DOHH2 (cell line): ENCODE measurements at regions not wholly inside any gene's neighbourhood (a gene's known extent, or its start where the extent isn't known, plus 50 kb on each side); places are given as distances from the start of the nearest gene placed in this dataset.

ENCODE experiments used
- H3F3A ChIP-seq: fragments of 200-600 bp; sonication (generic), shearing (Covaris generic); 2 replicates; pipeline ENCODE4 v1.6.0; 2016; ENCODE audit warnings: antibody characterized with exemption, mild to moderate bottlenecking; ENCODE audit not compliant: control insufficient read depth, insufficient read depth
- H3K27ac ChIP-seq: fragments of 200-600 bp; sonication (generic); 2 replicates; pipeline ENCODE4 v1.5.1; 2014; ENCODE audit warnings: low read depth, mild to moderate bottlenecking, low read length, moderate library complexity
- H3K27me3 ChIP-seq: fragments of 200-600 bp; sonication (generic); 2 replicates; pipeline ENCODE4 v1.6.1; 2014; ENCODE audit warnings: mild to moderate bottlenecking, low read length, mixed read lengths; ENCODE audit not compliant: control insufficient read depth
- H3K36me3 ChIP-seq: fragments of 200-600 bp; sonication (generic); 2 replicates; pipeline ENCODE4 v1.6.1; 2014; ENCODE audit warnings: mild to moderate bottlenecking, low read length, moderate library complexity, mixed read lengths; ENCODE audit not compliant: control insufficient read depth
- H3K4me1 ChIP-seq: fragments of 200-600 bp; sonication (generic); 2 replicates; pipeline ENCODE4 v1.6.1; 2014; ENCODE audit warnings: mild to moderate bottlenecking, low read length, mixed read lengths; ENCODE audit not compliant: control insufficient read depth
- H3K4me2 ChIP-seq: fragments of 200-600 bp; sonication (generic); 2 replicates; pipeline ENCODE4 v1.6.0; 2014; ENCODE audit warnings: mild to moderate bottlenecking, low read length, moderate library complexity
- H3K4me3 ChIP-seq: fragments of 200-600 bp; sonication (generic); 2 replicates; pipeline ENCODE4 v1.5.1; 2014; ENCODE audit warnings: mild to moderate bottlenecking, low read length, mixed read lengths
- H3K79me2 ChIP-seq: fragments of 200-600 bp; sonication (generic); 2 replicates; pipeline ENCODE4 v1.6.1; 2014; ENCODE audit warnings: mild to moderate bottlenecking, low read length, mixed read lengths; ENCODE audit not compliant: control insufficient read depth
- H3K9me2 ChIP-seq: fragments of 200-600 bp; sonication (generic); replicated peaks from 2 replicates; pipeline ENCODE4 v1.6.1; 2014; ENCODE audit warnings: mild to moderate bottlenecking, low read length, mixed read lengths; ENCODE audit not compliant: control insufficient read depth
- H3K9me3 ChIP-seq: fragments of 200-600 bp; sonication (generic); 2 replicates; pipeline ENCODE4 v1.6.1; 2014; ENCODE audit warnings: antibody characterized with exemption, low read length, mixed read lengths; ENCODE audit not compliant: control insufficient read depth, insufficient read depth
- H4K20me1 ChIP-seq: fragments of 200-600 bp; sonication (generic); 2 replicates; pipeline ENCODE4 v1.6.0; 2014; ENCODE audit warnings: low read depth, mild to moderate bottlenecking, antibody characterized with exemption, low read length, moderate library complexity; ENCODE audit not compliant: control insufficient read depth, insufficient read depth
- EZH2phosphoT487 ChIP-seq: fragments of 200-600 bp; sonication (generic); IDR thresholded peaks from 2 replicates; pipeline ENCODE4 v1.6.1; 2017; ENCODE audit warnings: borderline replicate concordance, mild to moderate bottlenecking, antibody characterized with exemption, low read length, moderate library complexity, mixed read lengths
- TF ChIP-seq, protein P1 (sequence below): fragments of 200-600 bp; sonication (generic); IDR thresholded peaks from one replicate; pipeline ENCODE4 v1.5.1; 2014; ENCODE audit warnings: antibody characterized with exemption, mild to moderate bottlenecking, low read depth, low read length; ENCODE audit not compliant: poor library complexity, severe bottlenecking

DNA sequence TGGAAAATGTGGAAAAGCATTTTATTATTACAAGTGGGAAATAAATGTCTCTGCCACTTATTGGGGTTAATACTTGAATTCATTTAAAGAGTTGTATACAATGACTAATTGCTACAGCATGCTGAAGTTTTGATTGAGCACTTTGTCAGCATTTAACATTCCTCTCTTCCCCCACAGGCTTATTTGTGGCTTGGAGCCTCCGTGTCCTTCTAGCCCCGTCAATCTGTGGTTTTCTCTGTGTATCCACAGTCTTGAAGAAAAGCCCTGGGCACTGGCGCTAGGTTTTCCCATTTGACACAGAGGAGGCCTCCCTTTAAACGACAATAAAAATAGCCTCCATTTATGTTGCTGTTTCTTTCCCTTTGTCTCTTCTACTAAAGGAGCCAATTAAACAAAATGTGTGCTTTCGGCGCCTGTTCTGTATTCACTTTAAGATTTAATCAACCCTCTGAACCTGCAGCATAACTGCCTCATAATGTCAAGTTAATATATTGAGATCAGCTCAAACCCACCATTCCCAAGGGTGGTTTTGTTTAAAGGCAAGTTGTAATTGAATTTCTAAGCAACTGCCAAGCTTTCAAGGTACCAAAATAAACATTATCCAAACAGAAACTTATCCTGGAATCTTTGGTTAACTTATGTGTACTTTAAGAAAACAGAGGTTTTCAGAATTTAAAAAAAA is 92.9 kb upstream of the ADRA1D start:
- Histone ChIP-seq H3F3A (no peaks in the 10 kb centered on the region), H3K4me2 (no peak overlapping the region)

DNA sequence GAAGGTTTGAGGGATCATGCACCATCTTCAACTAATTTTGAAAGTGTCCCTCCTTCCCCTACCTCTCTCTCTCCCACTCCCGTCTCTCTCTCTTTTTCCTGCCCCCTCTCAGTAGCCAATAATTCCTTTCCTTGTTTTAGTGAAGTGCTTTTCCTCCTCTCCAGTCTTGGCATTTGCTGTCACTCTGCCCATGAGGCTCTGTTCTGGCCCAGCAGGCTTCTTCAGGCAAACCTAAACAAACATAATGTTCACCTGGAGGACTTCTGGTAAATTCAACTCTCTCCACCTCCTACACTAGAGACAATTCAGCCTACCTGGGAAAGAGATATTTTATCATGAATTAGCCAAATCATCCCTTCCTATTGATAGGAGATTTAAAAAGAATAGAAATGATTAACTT is 86.6 kb upstream of the ADRA1D start:
- Histone ChIP-seq H3F3A (no peaks in the 10 kb centered on the region), H3K79me2 (no peaks in the 10 kb centered on the region), H3K4me3 (no peak overlapping the region), H3K4me2 (no peak overlapping the region), H4K20me1 (no peaks in the 10 kb centered on the region), H3K9me3 (no peaks in the 10 kb centered on the region), H3K36me3 (no peaks in the 10 kb centered on the region), H3K27me3 (no peaks in the 10 kb centered on the region; the same call in 1 of the 2 replicates), H3K4me1 (no peaks in the 10 kb centered on the region), H3K27ac (no peak overlapping the region), H3K9me2 (no peaks in the 10 kb centered on the region)
- TF ChIP-seq, protein P1, sequence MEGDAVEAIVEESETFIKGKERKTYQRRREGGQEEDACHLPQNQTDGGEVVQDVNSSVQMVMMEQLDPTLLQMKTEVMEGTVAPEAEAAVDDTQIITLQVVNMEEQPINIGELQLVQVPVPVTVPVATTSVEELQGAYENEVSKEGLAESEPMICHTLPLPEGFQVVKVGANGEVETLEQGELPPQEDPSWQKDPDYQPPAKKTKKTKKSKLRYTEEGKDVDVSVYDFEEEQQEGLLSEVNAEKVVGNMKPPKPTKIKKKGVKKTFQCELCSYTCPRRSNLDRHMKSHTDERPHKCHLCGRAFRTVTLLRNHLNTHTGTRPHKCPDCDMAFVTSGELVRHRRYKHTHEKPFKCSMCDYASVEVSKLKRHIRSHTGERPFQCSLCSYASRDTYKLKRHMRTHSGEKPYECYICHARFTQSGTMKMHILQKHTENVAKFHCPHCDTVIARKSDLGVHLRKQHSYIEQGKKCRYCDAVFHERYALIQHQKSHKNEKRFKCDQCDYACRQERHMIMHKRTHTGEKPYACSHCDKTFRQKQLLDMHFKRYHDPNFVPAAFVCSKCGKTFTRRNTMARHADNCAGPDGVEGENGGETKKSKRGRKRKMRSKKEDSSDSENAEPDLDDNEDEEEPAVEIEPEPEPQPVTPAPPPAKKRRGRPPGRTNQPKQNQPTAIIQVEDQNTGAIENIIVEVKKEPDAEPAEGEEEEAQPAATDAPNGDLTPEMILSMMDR: no peak
- TF ChIP-seq EZH2phosphoT487: no peak

More for the DNA sequence above, 92.9 kb upstream of the ADRA1D start:
- TF ChIP-seq, protein P1: no peak
- TF ChIP-seq EZH2phosphoT487: no peak
- H3K27me3 ChIP-seq: no peaks in the 10 kb centered on the region; the same call in 1 of the 2 replicates
- H3K36me3 ChIP-seq: no peaks in the 10 kb centered on the region
- H3K9me2 ChIP-seq: no peaks in the 10 kb centered on the region
- no peak overlapping the region for H3K27ac ChIP-seq
- no peaks in the 10 kb centered on the region for H3K79me2 ChIP-seq
- H3K4me1 ChIP-seq: no peaks in the 10 kb centered on the region
- no peaks in the 10 kb centered on the region for H4K20me1 ChIP-seq
- H3K4me3 ChIP-seq: no peak overlapping the region
- H3K9me3 ChIP-seq: no peaks in the 10 kb centered on the region

DNA sequence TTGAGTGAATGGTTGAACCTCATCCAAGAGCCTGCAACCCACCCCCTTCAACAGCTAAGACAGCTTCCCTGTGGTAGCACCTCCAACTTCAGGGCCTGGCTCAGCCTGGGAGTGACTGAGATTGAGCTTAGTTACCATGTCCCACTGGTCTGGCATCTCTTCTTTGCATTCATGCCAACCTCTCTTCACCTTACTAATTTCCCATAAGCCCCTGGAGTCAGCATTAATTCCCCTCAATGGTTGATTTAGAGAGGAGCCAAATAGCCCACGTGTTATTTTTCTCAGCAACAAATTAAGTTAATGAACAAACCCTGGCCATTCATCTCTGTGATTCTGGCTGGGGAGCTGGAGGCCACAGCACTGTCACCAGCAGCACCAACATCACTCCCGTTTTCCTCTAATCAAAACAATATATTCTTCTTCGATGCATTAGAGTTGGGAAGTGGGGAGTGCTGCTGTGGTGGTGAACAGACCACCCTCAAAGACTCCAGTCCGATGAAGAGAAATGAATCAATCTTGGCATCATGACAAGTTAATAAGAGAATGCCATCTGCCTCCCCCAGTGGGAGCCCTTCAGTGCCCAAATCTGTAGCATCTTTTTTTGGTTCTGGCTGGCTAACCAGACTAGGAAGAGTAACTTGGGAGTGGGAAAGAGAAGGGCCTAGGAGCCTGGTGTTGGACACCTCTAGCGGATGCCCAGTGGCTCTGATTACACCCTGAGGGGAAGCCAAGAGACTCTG is 83.2 kb upstream of the ADRA1D start:
- Histone ChIP-seq H3K27ac (no peak overlapping the region), H3K4me3 (no peak overlapping the region)
- no peak for TF ChIP-seq EZH2phosphoT487
- TF ChIP-seq, protein P1: no peak

More for the DNA sequence above, 83.2 kb upstream of the ADRA1D start:
- H4K20me1 ChIP-seq: no peaks in the 10 kb centered on the region
- no peaks in the 10 kb centered on the region; the same call in 1 of the 2 replicates for H3K27me3 ChIP-seq
- no peaks in the 10 kb centered on the region for H3K36me3 ChIP-seq
- H3K9me2 ChIP-seq: no peaks in the 10 kb centered on the region
- no peaks in the 10 kb centered on the region for H3K9me3 ChIP-seq
- H3F3A ChIP-seq: no peaks in the 10 kb centered on the region
- no peak overlapping the region for H3K4me2 ChIP-seq
- H3K79me2 ChIP-seq: no peaks in the 10 kb centered on the region
- no peaks in the 10 kb centered on the region for H3K4me1 ChIP-seq
